ENCODE measurements at regions not wholly inside any gene's neighbourhood (a gene's known extent, or its start where the extent isn't known, plus 50 kb on each side); places are given as distances from the start of the nearest gene placed in this dataset.

DNA sequence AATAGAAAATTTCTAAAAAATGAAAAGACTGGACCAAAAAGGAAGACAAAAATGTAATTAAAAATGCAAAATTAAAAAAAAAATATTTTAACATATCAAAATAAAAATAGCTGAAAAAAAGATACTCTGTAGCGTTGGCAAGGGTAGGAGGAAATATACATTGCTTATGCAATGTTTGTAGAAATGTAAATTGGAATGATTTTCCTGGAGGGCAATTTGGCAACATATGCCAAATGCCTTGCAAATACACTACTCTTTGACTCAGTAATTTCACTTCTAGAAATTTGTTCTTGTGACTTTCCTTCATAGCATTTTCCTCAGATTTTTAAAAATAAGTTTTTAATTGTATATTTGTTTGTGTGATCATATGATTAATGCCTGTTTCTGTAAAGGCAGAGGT is 296.6 kb downstream of the ZNF621 start (continued):
- no peak for TF ChIP-seq CHD7 (IDR thresholded peaks at IDR 0.05; ENCODE audit: insufficient replicate concordance, low read length)
